BJ (cell line): ENCODE measurements at regions not wholly inside any gene's neighbourhood (a gene's known extent, or its start where the extent isn't known, plus 50 kb on each side); places are given as distances from the start of the nearest gene placed in this dataset.

ENCODE experiments used
- CTCF ChIA-PET: fragments of 350-600 bp; formaldehyde crosslinking; extraction: SDS; loops from one replicate; lab custom pipeline; 2021; ENCODE audit warnings: antibody characterized with exemption, inconsistent platforms; lab: Yijun Ruan, JAX
- POLR2A ChIA-PET: fragments of 300-600 bp; sonication (Branson Sonifier 250); formaldehyde crosslinking; extraction: SDS; loops from one replicate; lab custom pipeline; 2021; ENCODE audit warnings: antibody characterized with exemption; lab: Charles Lee
- DNase-seq: peaks from one replicate; pipeline ENCODE4 v3.0.0-alpha.2; 2011; ENCODE audit warnings: low read depth
- H3K27me3 ChIP-seq: 2 replicates; pipeline ENCODE4 v1.6.0; 2011; ENCODE audit warnings: low read length; ENCODE audit not compliant: control insufficient read depth, insufficient read depth
- H3K36me3 ChIP-seq: 2 replicates; pipeline ENCODE4 v1.5.1; 2011; ENCODE audit warnings: low read length; ENCODE audit not compliant: control insufficient read depth, insufficient read depth
- H3K4me3 ChIP-seq: 2 replicates; pipeline ENCODE4 v1.5.1; 2011; ENCODE audit warnings: low read depth, mild to moderate bottlenecking, control low read depth, low read length
- CTCF ChIP-seq: IDR thresholded peaks from 2 replicates; pipeline ENCODE4 v1.5.1; 2011; ENCODE audit warnings: low read depth, mild to moderate bottlenecking, control low read depth, inconsistent platforms, low read length, moderate library complexity; ENCODE audit not compliant: insufficient read depth

DNA sequence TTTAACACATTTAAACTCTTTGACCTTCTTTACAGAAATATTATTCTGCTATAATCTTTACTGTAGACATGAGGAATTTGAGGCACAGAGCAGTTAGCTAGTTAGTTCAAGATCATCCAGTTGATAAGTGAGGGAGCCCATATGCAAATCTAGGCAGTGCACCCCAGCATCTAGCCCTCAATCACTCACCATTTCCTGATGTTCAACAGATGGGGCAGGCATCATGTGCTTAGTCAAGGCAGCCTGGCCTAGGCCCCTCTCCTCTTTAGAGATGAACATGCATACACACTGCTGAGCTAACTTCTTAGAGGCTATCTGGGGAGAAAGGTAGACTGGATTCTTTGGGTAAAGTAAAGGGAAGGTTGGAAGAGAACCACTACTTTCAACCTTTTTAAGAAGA is 206.8 kb upstream of the SLC24A2 start:
- no peak for DNase-seq
- Histone ChIP-seq H3K4me3 (no peak overlapping the region), H3K36me3 (no peaks in the 10 kb centered on the region), H3K27me3 (no peaks in the 10 kb centered on the region)
- TF ChIP-seq CTCF = no peak
- ChIA-PET POLR2A (no interaction called here), CTCF (no interaction called here)

DNA sequence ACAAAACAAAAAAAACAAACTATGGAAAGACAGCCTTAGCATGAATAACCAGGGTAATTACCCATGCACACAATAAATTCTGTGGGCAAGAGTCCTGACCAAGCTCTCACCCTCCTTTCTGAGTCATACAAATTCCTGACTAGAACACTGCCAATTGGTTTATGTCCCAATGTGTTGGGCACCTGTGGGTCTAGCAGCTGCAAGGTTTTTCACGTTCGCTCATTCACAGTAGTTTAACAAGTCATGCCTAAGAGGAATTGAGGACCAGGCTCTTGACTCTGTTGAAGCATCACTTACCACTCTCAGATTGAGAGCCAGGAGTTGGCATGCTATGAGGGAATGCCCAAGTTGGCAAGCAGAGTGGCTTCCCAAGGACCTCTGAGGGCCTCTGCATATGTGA is 205.5 kb upstream of the SLC24A2 start:
- Histone ChIP-seq H3K27me3 (no peaks in the 10 kb centered on the region), H3K4me3 (no peak overlapping the region), H3K36me3 (no peaks in the 10 kb centered on the region)
- ChIA-PET CTCF (no interaction called here), POLR2A (no interaction called here)
- no peak for TF ChIP-seq CTCF
- no peak for DNase-seq

- DNase-seq = no peak
Observed at GRCh38 chr9:19992556-19992955, 203.7 kb upstream of the SLC24A2 start.

DNA sequence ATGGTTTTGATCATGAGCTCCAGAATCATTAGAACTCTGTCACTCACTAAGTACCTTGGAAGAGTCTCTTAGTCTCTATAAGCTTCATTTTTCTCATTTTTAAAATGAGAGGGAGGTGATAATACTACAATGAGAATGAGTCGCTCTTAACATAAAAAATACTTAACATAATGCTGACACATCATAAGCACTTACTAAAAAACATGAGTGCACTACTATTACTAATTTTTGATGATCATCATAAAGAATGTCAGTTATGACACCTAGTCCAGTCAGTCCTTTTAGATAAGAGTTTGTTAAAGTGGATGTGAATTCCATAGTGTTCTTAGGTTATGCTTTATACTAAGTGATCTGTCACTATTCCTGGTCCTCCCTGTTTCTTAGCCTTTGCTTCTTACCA is 200.4 kb upstream of the SLC24A2 start:
- H3K36me3 ChIP-seq = no peaks in the 10 kb centered on the region
- DNase-seq = no peak
- no peak overlapping the region for H3K4me3 ChIP-seq
- no peak for TF ChIP-seq CTCF
- H3K27me3 ChIP-seq = no peaks in the 10 kb centered on the region; the same call in 1 of the 2 replicates
- POLR2A ChIA-PET = no interaction called here
- CTCF ChIA-PET = interaction anchor here (0.9 kb wide), 1 partner anchor 8 kb away, joined by 3 read pairs; no protein-coding TSS in a partner anchor

More at GRCh38 chr9:19992556-19992955, 203.7 kb upstream of the SLC24A2 start:
- Histone ChIP-seq H3K27me3 (no peaks in the 10 kb centered on the region; the same call in 1 of the 2 replicates), H3K36me3 (no peaks in the 10 kb centered on the region), H3K4me3 (no peak overlapping the region)
- ChIA-PET CTCF (no interaction called here), POLR2A (no interaction called here)
- no peak for TF ChIP-seq CTCF

- POLR2A ChIA-PET = no interaction called here
- CTCF ChIA-PET = no interaction called here
- Histone ChIP-seq H3K4me3 (no peak overlapping the region), H3K27me3 (no peaks in the 10 kb centered on the region; the same call in 1 of the 2 replicates), H3K36me3 (no peaks in the 10 kb centered on the region)
- TF ChIP-seq CTCF = no peak
- no peak for DNase-seq
Observed at GRCh38 chr9:19988281-19988680, 199.4 kb upstream of the SLC24A2 start.
